Endothelial cell of umbilical vein (primary cell): ENCODE measurements at regions not wholly inside any gene's neighbourhood (a gene's known extent, or its start where the extent isn't known, plus 50 kb on each side); places are given as distances from the start of the nearest gene placed in this dataset.

Experiments used
- BruUV-seq: library from RNA; stranded (reverse); fragments of 400-500 nt; replicated peaks from 2 replicates; lab custom pipeline; 2021; lab: Mats Ljungman, UMichigan
- CTCF ChIA-PET: fragments of 300-600, 350-600 bp; sonication (Branson Sonifier 250); formaldehyde crosslinking; loops from one replicate; lab custom pipeline; 2021; ENCODE audit warnings: antibody characterized with exemption, inconsistent platforms; lab: Charles Lee
- POLR2A ChIA-PET: fragments of 300-600, 350-600 bp; sonication (Branson Sonifier 250); formaldehyde crosslinking; loops from one replicate; lab custom pipeline; 2021; ENCODE audit warnings: antibody characterized with exemption, inconsistent platforms; lab: Charles Lee
- DNase-seq: peaks from one replicate; pipeline ENCODE4 v3.0.0-alpha.2; 2011; ENCODE audit warnings: low read depth, low spot score
- FAIRE-seq: peaks from 2 replicates; lab custom pipeline; 2011; peaks lifted over from hg19 to GRCh38; lab: Jason Lieb, UNC
- H2AFZ ChIP-seq: 2 replicates; pipeline ENCODE4 v1.6.0; 2012; ENCODE audit warnings: low read depth, low read length, control low read depth, inconsistent platforms
- H3K27ac ChIP-seq: 2 replicates; pipeline ENCODE4 v1.5.1; 2011; ENCODE audit warnings: low read depth, mild to moderate bottlenecking, control low read depth, low read length, moderate library complexity; ENCODE audit not compliant: insufficient read depth
- H3K27me3 ChIP-seq, 2 experiments: 2 replicates each; pipeline versions ENCODE4 v1.6.0 to v1.6.1; 2011; ENCODE audit warnings: low read length in 2 of 2, mixed read lengths in 1 of 2; ENCODE audit not compliant: control insufficient read depth in 2 of 2, insufficient read depth in 2 of 2
- H3K36me3 ChIP-seq, 2 experiments: 2 replicates in 1 of 2; 3 replicates in 1 of 2; pipeline ENCODE4 v1.5.1; 2011; ENCODE audit warnings: low read length in 2 of 2, mild to moderate bottlenecking in 1 of 2, moderate library complexity in 1 of 2; ENCODE audit not compliant: control insufficient read depth in 2 of 2, insufficient read depth in 2 of 2; ENCODE audit errors: extremely low read depth in 1 of 2
- H3K4me1 ChIP-seq: 3 replicates; pipeline ENCODE4 v1.5.1; 2011; ENCODE audit warnings: mild to moderate bottlenecking, low read length; ENCODE audit not compliant: control insufficient read depth, insufficient read depth; ENCODE audit errors: extremely low read depth
- H3K4me2 ChIP-seq: 2 replicates; pipeline ENCODE4 v1.6.1; 2011; ENCODE audit warnings: low read length, control low read depth, mixed read lengths; ENCODE audit not compliant: insufficient read depth
- H3K4me3 ChIP-seq, 3 experiments: fragments of 200-600 bp in 1 of 3; sonication (generic), shearing (Covaris generic) in 1 of 3; replicated peaks in 1 of 3; 2 replicates each; pipeline ENCODE4 v1.5.1; 2011 to 2016; ENCODE audit warnings: control low read depth in 3 of 3, low read length in 3 of 3, mild to moderate bottlenecking in 2 of 3, inconsistent platforms in 1 of 3, low read depth in 1 of 3, moderate library complexity in 1 of 3; ENCODE audit not compliant: insufficient read depth in 1 of 3
- H3K79me2 ChIP-seq: 2 replicates; pipeline ENCODE4 v1.6.0; 2012; ENCODE audit warnings: low read length, inconsistent platforms; ENCODE audit not compliant: control insufficient read depth, insufficient read depth
- H3K9ac ChIP-seq: replicated peaks from 2 replicates; pipeline ENCODE3; 2011; ENCODE audit warnings: low read length, control low read depth; ENCODE audit not compliant: insufficient read depth; ENCODE audit errors: extremely low read depth
- H3K9me1 ChIP-seq: replicated peaks from 3 replicates; pipeline ENCODE4 v1.6.0; 2011; ENCODE audit warnings: mild to moderate bottlenecking, low read length; ENCODE audit not compliant: control insufficient read depth, insufficient read depth; ENCODE audit errors: extremely low read depth
- H3K9me3 ChIP-seq: replicated peaks from 2 replicates; pipeline ENCODE4 v1.5.1; 2012; ENCODE audit warnings: low read length, inconsistent platforms; ENCODE audit not compliant: control insufficient read depth, insufficient read depth
- H4K20me1 ChIP-seq: replicated peaks from 2 replicates; pipeline ENCODE3; 2011; ENCODE audit warnings: mild to moderate bottlenecking, low read length; ENCODE audit not compliant: control insufficient read depth, insufficient read depth; ENCODE audit errors: extremely low read depth
- EZH2 ChIP-seq: IDR thresholded peaks from 2 replicates; pipeline ENCODE4 v1.6.1; 2012; ENCODE audit warnings: borderline replicate concordance, low read depth, mild to moderate bottlenecking, moderate library complexity, low read length, inconsistent platforms; ENCODE audit not compliant: severe bottlenecking
- FOS ChIP-seq: IDR thresholded peaks from 2 replicates; pipeline ENCODE4 v1.6.1; 2011; ENCODE audit warnings: mild to moderate bottlenecking, low read length, moderate library complexity, borderline replicate concordance; ENCODE audit not compliant: insufficient read depth
- GATA2 ChIP-seq: IDR thresholded peaks from 2 replicates; pipeline ENCODE4 v1.7.0; 2011; ENCODE audit warnings: low read depth, mild to moderate bottlenecking, moderate library complexity, mixed read lengths, low read length; ENCODE audit not compliant: insufficient read length, insufficient read depth
- JUN ChIP-seq: IDR thresholded peaks from 2 replicates; pipeline ENCODE4 v1.6.1; 2011; ENCODE audit warnings: borderline replicate concordance, low read depth; ENCODE audit not compliant: insufficient read length, insufficient read depth
- MAX ChIP-seq: IDR thresholded peaks from 2 replicates; pipeline ENCODE4 v1.6.1; 2011; ENCODE audit not compliant: insufficient read depth, insufficient read length
- MYC ChIP-seq: IDR thresholded peaks from one replicate; pipeline ENCODE4 v1.6.1; 2011; ENCODE audit warnings: mild to moderate bottlenecking, low read depth, low read length
- dilution Hi-C: fragments of 300-500 bp; cut with MboI; formaldehyde crosslinking; loops from one replicate; pipeline ENCODE4 v1.15.0; 2019; ENCODE audit warnings: low sequenced_read_pairs; ENCODE audit not compliant: extremely low pct_ligation_motif_present
- intact Hi-C: fragments of 100-400 bp; cut with micrococcal nuclease; formaldehyde crosslinking; loops from one replicate; pipeline ENCODE4 v1.10.0; 2022

- H3K9ac ChIP-seq = no peak overlapping the region
- FAIRE-seq (no peak), DNase-seq (no peak)
- dilution Hi-C loops = no loop called here
- H3K9me1 ChIP-seq = no peaks in the 10 kb centered on the region
- H2AFZ ChIP-seq = no peak overlapping the region
- no peaks in the 10 kb centered on the region for H3K4me1 ChIP-seq
- TF ChIP-seq FOS = no peak
- no TSS peak for BruUV-seq
- H4K20me1 ChIP-seq = no peaks in the 10 kb centered on the region
- H3K36me3 ChIP-seq = no peaks in the 10 kb centered on the region
- H3K4me2 ChIP-seq = no peak overlapping the region
- H3K9me3 ChIP-seq = no peaks in the 10 kb centered on the region
- CTCF ChIA-PET = no interaction called here
- no peak overlapping the region for H3K27ac ChIP-seq
- no peak overlapping the region for H3K4me3 ChIP-seq
- no peaks in the 10 kb centered on the region for H3K27me3 ChIP-seq
- intact Hi-C loops = no loop called here
- no peaks in the 10 kb centered on the region for H3K79me2 ChIP-seq
- POLR2A ChIA-PET = no interaction called here
These were observed 314.3 kb upstream of the IRX1 start for GRCh38 chr5:3281366-3281765.

- H2AFZ ChIP-seq = no peak overlapping the region
- TF ChIP-seq JUN = no peak
- no peak for TF ChIP-seq MAX
- no peak for TF ChIP-seq GATA2
- no peak for TF ChIP-seq FOS
- TF ChIP-seq MYC = no peak
- TF ChIP-seq EZH2 = no peak
- H3K27ac ChIP-seq = no peak overlapping the region
- no peaks in the 10 kb centered on the region for H3K79me2 ChIP-seq
- BruUV-seq = no TSS peak
- H3K36me3 ChIP-seq = no peaks in the 10 kb centered on the region
- CTCF ChIA-PET = no interaction called here
- no peaks in the 10 kb centered on the region for H3K27me3 ChIP-seq
- no peak overlapping the region for H3K4me3 ChIP-seq
- peaks cover 6% of the 10 kb centered on the region for H3K9me3 ChIP-seq
- H3K4me1 ChIP-seq = no peaks in the 10 kb centered on the region
- DNase-seq (no peak), FAIRE-seq (no peak)
- H3K9ac ChIP-seq = no peak overlapping the region
- POLR2A ChIA-PET = no interaction called here
- dilution Hi-C loops (no loop called here), intact Hi-C loops (no loop called here)
- H3K4me2 ChIP-seq = no peak overlapping the region
- no peaks in the 10 kb centered on the region for H3K9me1 ChIP-seq
- no peaks in the 10 kb centered on the region for H4K20me1 ChIP-seq
These were observed 317.0 kb upstream of the IRX1 start for GRCh38 chr5:3278643-3279042.
